ENCODE measurements at regions not wholly inside any gene's neighbourhood (a gene's known extent, or its start where the extent isn't known, plus 50 kb on each side); places are given as distances from the start of the nearest gene placed in this dataset.
"Not testable (repeated sequence)": the region's sequence is repeated elsewhere in the genome, so short reads cannot be mapped to it uniquely, and the experiment has no call there.

GRCh38 chrX:54615109-54615508 lies 85.1 kb downstream of the GNL3L start:
- no peak for DNase-seq

GRCh38 chrX:54633641-54634040 lies 103.6 kb downstream of the GNL3L start:
- DNase-seq, result no peak

- no peak for DNase-seq
These were observed 109.0 kb downstream of the GNL3L start for GRCh38 chrX:54639018-54639345.

DNA sequence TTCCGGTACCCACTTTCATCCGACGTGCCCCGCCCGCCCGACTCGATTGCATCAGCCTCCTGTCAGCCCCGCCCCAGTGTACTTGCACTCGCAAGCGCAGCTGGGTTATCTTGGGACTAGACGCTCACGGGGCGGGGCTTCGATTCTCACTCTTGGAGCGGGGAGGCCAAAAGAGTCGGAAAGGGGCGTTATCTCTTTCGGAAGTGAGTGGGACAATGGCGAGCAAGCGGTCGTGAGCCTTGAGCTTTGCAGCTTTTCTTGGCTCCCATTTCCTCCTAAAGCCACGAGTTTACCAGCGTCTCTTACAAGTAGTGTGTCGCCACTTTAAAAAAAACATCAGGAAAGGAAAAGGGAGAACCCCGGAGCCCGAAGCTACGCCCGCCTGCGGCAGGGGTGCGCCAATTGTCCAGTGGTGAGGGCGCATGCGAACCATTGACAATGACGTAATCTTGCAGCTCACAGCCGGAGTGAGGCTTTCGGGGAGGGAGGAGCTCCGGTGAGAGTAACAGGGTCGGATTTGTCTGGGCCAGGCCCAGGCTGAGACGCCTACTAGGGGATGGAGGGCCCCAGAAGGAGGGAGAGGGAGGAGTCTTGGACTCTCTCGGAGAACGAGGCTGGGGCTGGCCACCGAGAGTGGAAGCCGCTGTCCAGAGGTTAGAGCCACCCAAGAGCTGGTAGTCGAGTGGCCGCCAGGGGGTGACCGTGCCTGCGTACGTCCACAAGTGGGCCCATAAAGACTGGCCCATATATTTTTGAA lies 109.5 kb downstream of the GNL3L start:
- peak; percentile 82 to 97 (median 93) for DNase-seq

DNA sequence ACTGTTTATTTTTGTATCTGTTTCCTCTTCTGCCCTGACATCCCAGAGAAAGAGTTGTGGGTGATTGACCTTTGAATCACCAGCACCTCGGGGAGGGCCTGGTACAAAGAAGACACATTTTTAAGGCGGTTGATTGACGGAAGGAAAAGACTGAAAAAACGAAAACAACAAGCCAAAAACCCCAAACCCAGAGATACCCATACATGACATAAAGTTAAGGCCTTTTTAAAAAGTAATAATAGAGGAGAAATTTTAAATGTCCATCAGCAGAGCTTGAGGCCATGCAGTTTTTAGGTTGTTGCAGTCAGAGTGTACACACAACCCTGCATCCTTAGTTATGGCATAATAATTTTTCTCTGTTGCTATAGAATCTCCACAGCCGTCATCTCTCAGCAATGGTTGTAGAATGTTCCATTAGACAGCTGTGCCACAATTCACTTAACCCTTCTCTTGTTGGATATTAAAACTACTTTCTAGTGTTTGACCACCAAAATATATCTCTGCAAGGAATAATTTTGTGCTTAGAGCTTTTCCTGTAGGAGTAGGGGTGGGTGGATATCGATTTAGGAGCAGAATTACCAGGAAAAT lies 110.2 kb downstream of the GNL3L start:
- DNase-seq, result no peak

DNA sequence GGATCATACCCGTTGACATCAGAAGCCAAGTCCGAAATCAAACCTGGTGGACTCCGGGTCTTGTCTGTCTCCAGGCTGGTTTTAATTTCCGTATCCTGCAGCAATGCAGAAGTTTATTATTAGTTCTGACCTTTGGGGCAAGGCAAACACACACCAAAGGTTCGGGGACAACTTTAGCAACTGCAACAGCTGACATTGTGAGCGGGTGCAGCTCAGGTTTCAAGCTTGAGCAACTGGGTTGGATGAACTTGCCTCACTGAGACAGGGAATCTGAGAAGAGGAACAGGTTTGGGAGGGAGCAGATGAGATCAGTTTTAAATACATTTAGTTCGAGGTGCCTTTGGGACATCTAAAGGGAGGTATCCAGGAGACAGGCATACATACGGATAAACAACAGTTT lies 110.7 kb downstream of the GNL3L start:
- DNase-seq, result no peak

- DNase-seq, result no peak
These were observed 111.5 kb downstream of the GNL3L start for GRCh38 chrX:54641530-54641929.

- not testable (repeated sequence) for DNase-seq
These were observed 117.6 kb downstream of the GNL3L start for GRCh38 chrX:54647607-54648006.

- DNase-seq, result no peak
These were observed 129.5 kb downstream of the GNL3L start for GRCh38 chrX:54659547-54659946.

DNA sequence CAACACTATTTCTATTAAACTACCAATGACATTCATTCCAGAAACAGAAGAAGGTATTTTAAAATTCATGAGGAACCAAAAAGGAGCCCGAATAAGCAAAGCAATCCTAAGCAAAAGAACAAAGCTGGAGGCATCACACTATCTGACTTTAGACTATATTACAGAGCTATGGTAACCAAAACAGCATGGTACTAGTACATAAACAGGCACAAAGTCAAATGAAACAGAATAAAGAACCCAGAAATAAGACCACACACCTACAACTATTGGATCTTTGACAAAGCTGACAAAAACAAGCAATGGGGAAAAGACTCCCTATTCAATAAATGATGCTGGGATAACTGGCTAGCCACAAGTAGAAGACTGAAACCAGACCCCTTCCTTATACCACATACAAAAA lies 122.3 kb downstream of the ITIH6 start:
- no peak for DNase-seq

GRCh38 chrX:54695231-54695630 lies 102.8 kb downstream of the ITIH6 start:
- DNase-seq, result no peak

DNA sequence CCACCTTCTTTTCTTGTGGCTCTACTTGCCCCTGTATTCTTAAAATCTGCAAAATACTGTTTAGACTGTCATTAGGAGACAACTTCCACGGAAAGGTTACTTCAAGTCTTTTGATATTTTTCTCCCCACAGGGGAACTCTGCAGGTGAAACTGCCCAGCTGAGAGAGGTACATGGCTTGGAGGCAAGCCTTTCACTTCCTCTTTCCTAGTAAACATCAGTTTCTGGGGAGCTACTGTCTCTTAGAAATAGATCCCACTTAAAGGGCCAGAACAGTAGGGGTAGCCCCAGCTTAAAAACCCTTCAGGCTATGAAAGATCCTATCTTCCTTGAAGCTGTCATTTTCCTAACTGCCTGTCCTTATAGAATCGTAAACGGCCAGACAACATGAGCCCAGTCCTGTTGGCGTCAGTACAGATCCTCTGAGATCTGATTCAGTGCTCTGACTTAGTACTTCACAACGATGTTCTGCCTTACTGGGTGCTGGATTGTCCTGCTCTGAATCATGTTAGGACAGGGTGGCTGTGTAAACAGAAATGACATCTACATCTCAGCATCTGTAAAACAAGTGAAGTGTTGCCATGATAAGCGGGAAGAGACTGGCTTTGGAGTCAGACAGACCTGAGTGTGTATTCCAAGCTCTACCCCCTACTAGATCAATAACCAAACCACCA lies 102.1 kb downstream of the ITIH6 start:
- peak in 1 of 3 experiments; percentile 13 for DNase-seq
